GM12878 (cell line): ENCODE measurements at regions not wholly inside any gene's neighbourhood (a gene's known extent, or its start where the extent isn't known, plus 50 kb on each side); places are given as distances from the start of the nearest gene placed in this dataset.

ENCODE experiments used
- ATAC-seq: fragments of 200-7000 bp; cut with Tn5 transposase; 3 replicates; pipeline ENCODE4 v1.9.1; 2020; ENCODE audit warnings: mild to moderate bottlenecking, moderate library complexity
- BruUV-seq: library from RNA; stranded (reverse); fragments of 400-500 nt; replicated peaks from 2 replicates; lab custom pipeline; 2021; lab: Mats Ljungman, UMichigan
- CTCF ChIA-PET: fragments of 300-600 bp; sonication (Branson Sonifier 250); formaldehyde crosslinking; extraction: SDS; loops from one replicate; lab custom pipeline; 2021; ENCODE audit warnings: inconsistent platforms; lab: Yijun Ruan, JAX
- POLR2A ChIA-PET: fragments of 350-600 bp; formaldehyde crosslinking; extraction: SDS; loops from one replicate; lab custom pipeline; 2021; ENCODE audit warnings: inconsistent platforms; lab: Charles Lee
- RAD21 ChIA-PET: fragments of 300-600 bp; sonication (Branson Sonifier 250); formaldehyde crosslinking; loops from one replicate; lab custom pipeline; 2023; ENCODE audit warnings: antibody characterized with exemption; ENCODE audit not compliant: unreplicated experiment; lab: Charles Lee
- SMC1A ChIA-PET: fragments of 300-600 bp; sonication (Branson Sonifier 250); formaldehyde crosslinking; loops from one replicate; lab custom pipeline; 2023; ENCODE audit not compliant: unreplicated experiment, uncharacterized antibody; lab: Charles Lee
- DNase-seq: peaks from one replicate; pipeline ENCODE4 v3.0.0-alpha.2; 2011; ENCODE audit warnings: low read depth, low spot score
- FAIRE-seq: peaks from 3 replicates; lab custom pipeline; 2011; peaks lifted over from hg19 to GRCh38; lab: Jason Lieb, UNC
- H2AFZ ChIP-seq: 2 replicates; pipeline ENCODE4 v1.6.0; 2011; ENCODE audit warnings: low read depth, low read length, control low read depth; ENCODE audit not compliant: control insufficient read depth
- H3K27ac ChIP-seq: 2 replicates; pipeline ENCODE4 v1.5.1; 2011; ENCODE audit warnings: control low read depth; ENCODE audit not compliant: control insufficient read depth, insufficient read depth
- H3K27me3 ChIP-seq, 2 experiments: replicated peaks in 1 of 2; 2 replicates each; pipeline versions ENCODE4 v1.6.0 to v1.6.1; 2011; ENCODE audit warnings: low read length in 1 of 2; ENCODE audit not compliant: control insufficient read depth in 2 of 2, insufficient read depth in 2 of 2
- H3K36me3 ChIP-seq, 2 experiments: 2 replicates each; pipeline ENCODE4 v1.5.1; 2011; ENCODE audit warnings: low read length in 1 of 2; ENCODE audit not compliant: control insufficient read depth in 2 of 2, insufficient read depth in 2 of 2
- H3K4me1 ChIP-seq: 2 replicates; pipeline ENCODE4 v1.6.1; 2011; ENCODE audit warnings: mild to moderate bottlenecking, low read length, moderate library complexity, mixed read lengths; ENCODE audit not compliant: control insufficient read depth, insufficient read depth
- H3K4me2 ChIP-seq: 2 replicates; pipeline ENCODE4 v1.6.0; 2011; ENCODE audit warnings: control low read depth; ENCODE audit not compliant: control insufficient read depth, insufficient read depth
- H3K4me3 ChIP-seq: fragments of 200-600 bp; sonication (generic); 2 replicates; pipeline ENCODE4 v1.5.1; 2016
- H3K79me2 ChIP-seq: 2 replicates; pipeline ENCODE4 v1.6.0; 2011; ENCODE audit warnings: low read length; ENCODE audit not compliant: control insufficient read depth, insufficient read depth
- H3K9ac ChIP-seq: 2 replicates; pipeline ENCODE4 v1.8.0; 2011; ENCODE audit warnings: low read length, control low read depth, mixed read lengths; ENCODE audit not compliant: control insufficient read depth, insufficient read depth
- H3K9me3 ChIP-seq: replicated peaks from 3 replicates; pipeline ENCODE4 v1.5.1; 2011; ENCODE audit warnings: mild to moderate bottlenecking, low read length; ENCODE audit not compliant: control insufficient read depth, insufficient read depth
- H4K20me1 ChIP-seq: 2 replicates; pipeline ENCODE4 v1.6.0; 2011; ENCODE audit not compliant: control insufficient read depth, insufficient read depth
- BCL11A ChIP-seq: IDR thresholded peaks from 2 replicates; pipeline ENCODE4 v1.6.1; 2011; ENCODE audit warnings: low read depth, low read length
- CBX5 ChIP-seq: sonication (generic); IDR thresholded peaks from 2 replicates; pipeline ENCODE4 v1.6.1; 2016; ENCODE audit warnings: low read depth, moderate library complexity, mild to moderate bottlenecking, inconsistent platforms
- CHD1 ChIP-seq: IDR thresholded peaks from 2 replicates; pipeline ENCODE4 v1.6.1; 2012; ENCODE audit warnings: low read depth, low read length, improper control_type of control experiment
- ESRRA ChIP-seq: IDR thresholded peaks from 2 replicates; pipeline ENCODE4 v1.6.1; 2012; ENCODE audit warnings: mild to moderate bottlenecking, low read length, improper control_type of control experiment
- FOS ChIP-seq: IDR thresholded peaks from 3 replicates; pipeline ENCODE4 v1.6.1; 2011; ENCODE audit warnings: borderline replicate concordance; ENCODE audit not compliant: insufficient read length; ENCODE audit errors: extremely low read depth
- FOXK2 ChIP-seq: fragments of 450-650 bp; IDR thresholded peaks from 2 replicates; pipeline ENCODE4 v1.6.1; 2017; ENCODE audit warnings: mild to moderate bottlenecking, moderate library complexity
- HDAC2 ChIP-seq: fragments of 200-600 bp; sonication (generic); IDR thresholded peaks from 2 replicates; pipeline ENCODE4 v1.6.1; 2017
- NFYA ChIP-seq: IDR thresholded peaks from 2 replicates; pipeline ENCODE4 v1.6.1; 2011; ENCODE audit warnings: low read depth, mild to moderate bottlenecking, low read length, improper control_type of control experiment, borderline replicate concordance
- NR2C2 ChIP-seq: IDR thresholded peaks from 2 replicates; pipeline ENCODE4 v1.6.1; 2011; ENCODE audit warnings: borderline replicate concordance, low read depth; ENCODE audit not compliant: control insufficient read depth, insufficient read length
- RAD51 ChIP-seq: fragments of 450-650 bp; IDR thresholded peaks from 2 replicates; pipeline ENCODE4 v1.6.1; 2016; ENCODE audit warnings: moderate library complexity, mild to moderate bottlenecking, inconsistent platforms
- RB1 ChIP-seq: fragments of 450-650 bp; formaldehyde crosslinking; IDR thresholded peaks from 2 replicates; pipeline ENCODE4 v1.6.1; 2017; ENCODE audit warnings: mild to moderate bottlenecking, borderline replicate concordance
- SIX5 ChIP-seq: IDR thresholded peaks from 2 replicates; pipeline ENCODE4 v1.6.1; 2011; ENCODE audit warnings: mild to moderate bottlenecking, low read depth, low read length, moderate library complexity; ENCODE audit not compliant: severe bottlenecking
- STAT1 ChIP-seq: fragments of 450-650 bp; conservative IDR thresholded peaks from 2 replicates; pipeline ENCODE4 v1.6.1; 2014; ENCODE audit warnings: antibody characterized with exemption, mild to moderate bottlenecking
- ZNF274 ChIP-seq: IDR thresholded peaks from one replicate; pipeline ENCODE4 v1.8.0; 2011; ENCODE audit not compliant: insufficient read length, insufficient read depth
- WGBS: methylation state at CpG from one replicate; pipeline ENCODE4 v1.1.6; 2016; ENCODE audit warnings: low lambda C conversion rate; ENCODE audit not compliant: insufficient replicate concordance, insufficient coverage; ENCODE audit errors: missing lambda C conversion rate; 5-methylcytosine and 5-hydroxymethylcytosine counted together
- in situ Hi-C: fragments of 300-500 bp; cut with MboI; formaldehyde crosslinking; loops from 9 replicates; pipeline ENCODE4 v1.14.3; 2018; ENCODE audit warnings: mixed read lengths
- intact Hi-C: fragments of 100-400 bp; cut with micrococcal nuclease; formaldehyde crosslinking; loops from one replicate; pipeline ENCODE4 v1.14.2; 2022; ENCODE audit not compliant: unreplicated experiment
- TF ChIP-seq, protein P1 (sequence below), 3 experiments: IDR thresholded peaks in 2 of 3; conservative IDR thresholded peaks in 1 of 3; 2 replicates each; pipeline ENCODE4 v1.5.1; 2011; ENCODE audit warnings: low read depth in 3 of 3, low read length in 3 of 3, mild to moderate bottlenecking in 3 of 3, control low read depth in 2 of 3, moderate library complexity in 2 of 3, inconsistent platforms in 1 of 3, mixed read lengths in 1 of 3; ENCODE audit not compliant: control insufficient read depth in 2 of 3, insufficient read depth in 1 of 3; ENCODE audit errors: extremely low read depth in 1 of 3
- TF ChIP-seq, protein P2 (sequence below): IDR thresholded peaks from 2 replicates; pipeline ENCODE4 v1.6.1; 2011; ENCODE audit warnings: borderline replicate concordance, low read depth, mild to moderate bottlenecking, moderate library complexity, mixed read lengths, low read length; ENCODE audit not compliant: insufficient read depth; ENCODE audit errors: extremely low read length
- TF ChIP-seq, protein P3 (sequence below): fragments of 450-650 bp; IDR thresholded peaks from 2 replicates; pipeline ENCODE4 v1.6.1; 2017; ENCODE audit warnings: antibody characterized with exemption, mild to moderate bottlenecking, moderate library complexity
- TF ChIP-seq, protein P4 (sequence below): fragments of 450-650 bp; conservative IDR thresholded peaks from 2 replicates; pipeline ENCODE4 v1.6.1; 2017; ENCODE audit warnings: mild to moderate bottlenecking, moderate library complexity

DNA sequence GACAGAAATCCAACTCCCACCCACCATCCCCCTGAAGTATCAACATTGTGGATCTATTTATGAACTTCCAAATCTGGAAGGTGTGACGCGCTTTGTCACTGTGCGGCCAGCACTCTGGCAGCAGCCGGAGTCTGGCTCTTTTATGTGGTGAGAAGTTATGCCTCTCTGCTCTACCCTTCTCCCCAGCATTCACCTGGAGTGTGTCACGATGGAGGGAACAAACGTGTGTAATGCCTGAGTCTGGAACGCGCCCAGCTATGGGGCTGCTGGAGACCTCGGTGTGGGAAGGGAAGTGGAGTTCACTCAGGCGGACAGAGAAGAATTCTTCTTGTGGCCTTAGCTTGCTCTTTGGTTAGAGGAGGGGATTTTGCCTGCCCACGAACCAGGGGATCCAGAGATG lies 222.1 kb upstream of the RPL34 start:
- ChIA-PET POLR2A (no interaction called here), RAD21 (no interaction called here), SMC1A (no interaction called here), CTCF (no interaction called here)
- no TSS peak for BruUV-seq
- in situ Hi-C loops (no loop called here), intact Hi-C loops (no loop called here)
- Histone ChIP-seq H3K27me3 (no peaks in the 10 kb centered on the region), H2AFZ (no peak overlapping the region), H3K27ac (no peak overlapping the region), H3K9me3 (no peaks in the 10 kb centered on the region), H3K4me1 (no peaks in the 10 kb centered on the region), H3K9ac (no peak overlapping the region), H3K4me3 (no peak overlapping the region), H3K36me3 (no peaks in the 10 kb centered on the region), H4K20me1 (no peaks in the 10 kb centered on the region), H3K4me2 (no peak overlapping the region), H3K79me2 (no peaks in the 10 kb centered on the region)
- ATAC-seq (no peak), FAIRE-seq (no peak), DNase-seq (no peak)
- 70% methylated on average over 11 of the region's 11 CpGs for WGBS
- TF ChIP-seq BCL11A, result no peak
- TF ChIP-seq CBX5, result no peak
- TF ChIP-seq SIX5, result no peak
- TF ChIP-seq, protein P1, sequence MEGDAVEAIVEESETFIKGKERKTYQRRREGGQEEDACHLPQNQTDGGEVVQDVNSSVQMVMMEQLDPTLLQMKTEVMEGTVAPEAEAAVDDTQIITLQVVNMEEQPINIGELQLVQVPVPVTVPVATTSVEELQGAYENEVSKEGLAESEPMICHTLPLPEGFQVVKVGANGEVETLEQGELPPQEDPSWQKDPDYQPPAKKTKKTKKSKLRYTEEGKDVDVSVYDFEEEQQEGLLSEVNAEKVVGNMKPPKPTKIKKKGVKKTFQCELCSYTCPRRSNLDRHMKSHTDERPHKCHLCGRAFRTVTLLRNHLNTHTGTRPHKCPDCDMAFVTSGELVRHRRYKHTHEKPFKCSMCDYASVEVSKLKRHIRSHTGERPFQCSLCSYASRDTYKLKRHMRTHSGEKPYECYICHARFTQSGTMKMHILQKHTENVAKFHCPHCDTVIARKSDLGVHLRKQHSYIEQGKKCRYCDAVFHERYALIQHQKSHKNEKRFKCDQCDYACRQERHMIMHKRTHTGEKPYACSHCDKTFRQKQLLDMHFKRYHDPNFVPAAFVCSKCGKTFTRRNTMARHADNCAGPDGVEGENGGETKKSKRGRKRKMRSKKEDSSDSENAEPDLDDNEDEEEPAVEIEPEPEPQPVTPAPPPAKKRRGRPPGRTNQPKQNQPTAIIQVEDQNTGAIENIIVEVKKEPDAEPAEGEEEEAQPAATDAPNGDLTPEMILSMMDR (IDR thresholded peaks at IDR 0.05 in 2 of 3, conservative IDR thresholded peaks at IDR 0.05 in 1 of 3; ENCODE audit: control insufficient read depth in 2 of 3, extremely low read depth in 1 of 3, insufficient read depth in 1 of 3, low read depth in 3 of 3, low read length in 3 of 3), result no peak
- TF ChIP-seq ESRRA, result no peak
- no peak for TF ChIP-seq RAD51
- TF ChIP-seq CHD1, result no peak
- TF ChIP-seq, protein P2, sequence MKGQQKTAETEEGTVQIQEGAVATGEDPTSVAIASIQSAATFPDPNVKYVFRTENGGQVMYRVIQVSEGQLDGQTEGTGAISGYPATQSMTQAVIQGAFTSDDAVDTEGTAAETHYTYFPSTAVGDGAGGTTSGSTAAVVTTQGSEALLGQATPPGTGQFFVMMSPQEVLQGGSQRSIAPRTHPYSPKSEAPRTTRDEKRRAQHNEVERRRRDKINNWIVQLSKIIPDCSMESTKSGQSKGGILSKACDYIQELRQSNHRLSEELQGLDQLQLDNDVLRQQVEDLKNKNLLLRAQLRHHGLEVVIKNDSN, result no peak
- TF ChIP-seq RB1, result no peak
- TF ChIP-seq FOS, result no peak
- TF ChIP-seq ZNF274, result no peak
- no peak for TF ChIP-seq NFYA
- TF ChIP-seq, protein P3, sequence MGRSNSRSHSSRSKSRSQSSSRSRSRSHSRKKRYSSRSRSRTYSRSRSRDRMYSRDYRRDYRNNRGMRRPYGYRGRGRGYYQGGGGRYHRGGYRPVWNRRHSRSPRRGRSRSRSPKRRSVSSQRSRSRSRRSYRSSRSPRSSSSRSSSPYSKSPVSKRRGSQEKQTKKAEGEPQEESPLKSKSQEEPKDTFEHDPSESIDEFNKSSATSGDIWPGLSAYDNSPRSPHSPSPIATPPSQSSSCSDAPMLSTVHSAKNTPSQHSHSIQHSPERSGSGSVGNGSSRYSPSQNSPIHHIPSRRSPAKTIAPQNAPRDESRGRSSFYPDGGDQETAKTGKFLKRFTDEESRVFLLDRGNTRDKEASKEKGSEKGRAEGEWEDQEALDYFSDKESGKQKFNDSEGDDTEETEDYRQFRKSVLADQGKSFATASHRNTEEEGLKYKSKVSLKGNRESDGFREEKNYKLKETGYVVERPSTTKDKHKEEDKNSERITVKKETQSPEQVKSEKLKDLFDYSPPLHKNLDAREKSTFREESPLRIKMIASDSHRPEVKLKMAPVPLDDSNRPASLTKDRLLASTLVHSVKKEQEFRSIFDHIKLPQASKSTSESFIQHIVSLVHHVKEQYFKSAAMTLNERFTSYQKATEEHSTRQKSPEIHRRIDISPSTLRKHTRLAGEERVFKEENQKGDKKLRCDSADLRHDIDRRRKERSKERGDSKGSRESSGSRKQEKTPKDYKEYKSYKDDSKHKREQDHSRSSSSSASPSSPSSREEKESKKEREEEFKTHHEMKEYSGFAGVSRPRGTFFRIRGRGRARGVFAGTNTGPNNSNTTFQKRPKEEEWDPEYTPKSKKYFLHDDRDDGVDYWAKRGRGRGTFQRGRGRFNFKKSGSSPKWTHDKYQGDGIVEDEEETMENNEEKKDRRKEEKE, result no peak
- TF ChIP-seq STAT1, result no peak
- no peak for TF ChIP-seq NR2C2
- no peak for TF ChIP-seq FOXK2
- TF ChIP-seq, protein P4, sequence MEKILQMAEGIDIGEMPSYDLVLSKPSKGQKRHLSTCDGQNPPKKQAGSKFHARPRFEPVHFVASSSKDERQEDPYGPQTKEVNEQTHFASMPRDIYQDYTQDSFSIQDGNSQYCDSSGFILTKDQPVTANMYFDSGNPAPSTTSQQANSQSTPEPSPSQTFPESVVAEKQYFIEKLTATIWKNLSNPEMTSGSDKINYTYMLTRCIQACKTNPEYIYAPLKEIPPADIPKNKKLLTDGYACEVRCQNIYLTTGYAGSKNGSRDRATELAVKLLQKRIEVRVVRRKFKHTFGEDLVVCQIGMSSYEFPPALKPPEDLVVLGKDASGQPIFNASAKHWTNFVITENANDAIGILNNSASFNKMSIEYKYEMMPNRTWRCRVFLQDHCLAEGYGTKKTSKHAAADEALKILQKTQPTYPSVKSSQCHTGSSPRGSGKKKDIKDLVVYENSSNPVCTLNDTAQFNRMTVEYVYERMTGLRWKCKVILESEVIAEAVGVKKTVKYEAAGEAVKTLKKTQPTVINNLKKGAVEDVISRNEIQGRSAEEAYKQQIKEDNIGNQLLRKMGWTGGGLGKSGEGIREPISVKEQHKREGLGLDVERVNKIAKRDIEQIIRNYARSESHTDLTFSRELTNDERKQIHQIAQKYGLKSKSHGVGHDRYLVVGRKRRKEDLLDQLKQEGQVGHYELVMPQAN, result no peak
- TF ChIP-seq HDAC2, result no peak
